Endothelial cell of umbilical vein (primary cell): ENCODE measurements at regions not wholly inside any gene's neighbourhood (a gene's known extent, or its start where the extent isn't known, plus 50 kb on each side); places are given as distances from the start of the nearest gene placed in this dataset.
"Not testable (repeated sequence)": the region's sequence is repeated elsewhere in the genome, so short reads cannot be mapped to it uniquely, and the experiment has no call there.

ENCODE experiments used
- BruUV-seq: library from RNA; stranded (reverse); fragments of 400-500 nt; replicated peaks from 2 replicates; lab custom pipeline; 2021; lab: Mats Ljungman, UMichigan
- CTCF ChIA-PET: fragments of 300-600, 350-600 bp; sonication (Branson Sonifier 250); formaldehyde crosslinking; loops from one replicate; lab custom pipeline; 2021; ENCODE audit warnings: antibody characterized with exemption, inconsistent platforms; lab: Charles Lee
- POLR2A ChIA-PET: fragments of 300-600, 350-600 bp; sonication (Branson Sonifier 250); formaldehyde crosslinking; loops from one replicate; lab custom pipeline; 2021; ENCODE audit warnings: antibody characterized with exemption, inconsistent platforms; lab: Charles Lee
- DNase-seq: peaks from one replicate; pipeline ENCODE4 v3.0.0-alpha.2; 2011; ENCODE audit warnings: low read depth, low spot score
- FAIRE-seq: peaks from 2 replicates; lab custom pipeline; 2011; peaks lifted over from hg19 to GRCh38; lab: Jason Lieb, UNC
- H2AFZ ChIP-seq: 2 replicates; pipeline ENCODE4 v1.6.0; 2012; ENCODE audit warnings: low read depth, low read length, control low read depth, inconsistent platforms
- H3K27ac ChIP-seq: 2 replicates; pipeline ENCODE4 v1.5.1; 2011; ENCODE audit warnings: low read depth, mild to moderate bottlenecking, control low read depth, low read length, moderate library complexity; ENCODE audit not compliant: insufficient read depth
- H3K27me3 ChIP-seq, 2 experiments: 2 replicates each; pipeline versions ENCODE4 v1.6.0 to v1.6.1; 2011; ENCODE audit warnings: low read length in 2 of 2, mixed read lengths in 1 of 2; ENCODE audit not compliant: control insufficient read depth in 2 of 2, insufficient read depth in 2 of 2
- H3K36me3 ChIP-seq, 2 experiments: 2 replicates in 1 of 2; 3 replicates in 1 of 2; pipeline ENCODE4 v1.5.1; 2011; ENCODE audit warnings: low read length in 2 of 2, mild to moderate bottlenecking in 1 of 2, moderate library complexity in 1 of 2; ENCODE audit not compliant: control insufficient read depth in 2 of 2, insufficient read depth in 2 of 2; ENCODE audit errors: extremely low read depth in 1 of 2
- H3K4me1 ChIP-seq: 3 replicates; pipeline ENCODE4 v1.5.1; 2011; ENCODE audit warnings: mild to moderate bottlenecking, low read length; ENCODE audit not compliant: control insufficient read depth, insufficient read depth; ENCODE audit errors: extremely low read depth
- H3K4me2 ChIP-seq: 2 replicates; pipeline ENCODE4 v1.6.1; 2011; ENCODE audit warnings: low read length, control low read depth, mixed read lengths; ENCODE audit not compliant: insufficient read depth
- H3K4me3 ChIP-seq, 3 experiments: fragments of 200-600 bp in 1 of 3; sonication (generic), shearing (Covaris generic) in 1 of 3; replicated peaks in 1 of 3; 2 replicates each; pipeline ENCODE4 v1.5.1; 2011 to 2016; ENCODE audit warnings: control low read depth in 3 of 3, low read length in 3 of 3, mild to moderate bottlenecking in 2 of 3, inconsistent platforms in 1 of 3, low read depth in 1 of 3, moderate library complexity in 1 of 3; ENCODE audit not compliant: insufficient read depth in 1 of 3
- H3K79me2 ChIP-seq: 2 replicates; pipeline ENCODE4 v1.6.0; 2012; ENCODE audit warnings: low read length, inconsistent platforms; ENCODE audit not compliant: control insufficient read depth, insufficient read depth
- H3K9ac ChIP-seq: replicated peaks from 2 replicates; pipeline ENCODE3; 2011; ENCODE audit warnings: low read length, control low read depth; ENCODE audit not compliant: insufficient read depth; ENCODE audit errors: extremely low read depth
- H3K9me1 ChIP-seq: replicated peaks from 3 replicates; pipeline ENCODE4 v1.6.0; 2011; ENCODE audit warnings: mild to moderate bottlenecking, low read length; ENCODE audit not compliant: control insufficient read depth, insufficient read depth; ENCODE audit errors: extremely low read depth
- H3K9me3 ChIP-seq: replicated peaks from 2 replicates; pipeline ENCODE4 v1.5.1; 2012; ENCODE audit warnings: low read length, inconsistent platforms; ENCODE audit not compliant: control insufficient read depth, insufficient read depth
- H4K20me1 ChIP-seq: replicated peaks from 2 replicates; pipeline ENCODE3; 2011; ENCODE audit warnings: mild to moderate bottlenecking, low read length; ENCODE audit not compliant: control insufficient read depth, insufficient read depth; ENCODE audit errors: extremely low read depth
- CTCF ChIP-seq, 2 donors: IDR thresholded peaks; 1 replicate in 1 of 2; 2 replicates in 1 of 2; pipeline ENCODE4 v1.5.1; 2011; ENCODE audit warnings: low read length in 2 of 2, mild to moderate bottlenecking in 2 of 2, moderate library complexity in 2 of 2, control low read depth in 1 of 2, inconsistent platforms in 1 of 2, low read depth in 1 of 2; ENCODE audit not compliant: insufficient read depth in 1 of 2; ENCODE audit errors: extremely low read depth in 1 of 2
- POLR2A ChIP-seq: IDR thresholded peaks from 2 replicates; pipeline ENCODE4 v1.6.1; 2012; ENCODE audit warnings: low read depth, mild to moderate bottlenecking, control low read depth, low read length
- POLR2AphosphoS5 ChIP-seq: IDR thresholded peaks from 2 replicates; pipeline ENCODE4 v1.6.1; 2012; ENCODE audit warnings: low read depth, mild to moderate bottlenecking, control low read depth, low read length, moderate library complexity; ENCODE audit not compliant: insufficient read depth
- dilution Hi-C: fragments of 300-500 bp; cut with MboI; formaldehyde crosslinking; loops from one replicate; pipeline ENCODE4 v1.15.0; 2019; ENCODE audit warnings: low sequenced_read_pairs; ENCODE audit not compliant: extremely low pct_ligation_motif_present
- intact Hi-C: fragments of 100-400 bp; cut with micrococcal nuclease; formaldehyde crosslinking; loops from one replicate; pipeline ENCODE4 v1.10.0; 2022
- TF ChIP-seq, protein P1 (sequence below): IDR thresholded peaks from 2 replicates; pipeline ENCODE4 v1.6.1; 2011; ENCODE audit not compliant: insufficient read depth, insufficient read length

GRCh38 chr15:88965097-88965496, 51.9 kb upstream of the MFGE8 start:
- DNase-seq, H3K36me3 ChIP-seq, H3K9ac ChIP-seq, H3K4me3 ChIP-seq, H4K20me1 ChIP-seq, FAIRE-seq, H3K9me3 ChIP-seq, H3K4me1 ChIP-seq, H3K4me2 ChIP-seq, intact Hi-C loops, H3K9me1 ChIP-seq, H3K27ac ChIP-seq, BruUV-seq, H3K27me3 ChIP-seq, POLR2A ChIA-PET, CTCF ChIA-PET, dilution Hi-C loops, H3K79me2 ChIP-seq, H2AFZ ChIP-seq: not testable (repeated sequence)

DNA sequence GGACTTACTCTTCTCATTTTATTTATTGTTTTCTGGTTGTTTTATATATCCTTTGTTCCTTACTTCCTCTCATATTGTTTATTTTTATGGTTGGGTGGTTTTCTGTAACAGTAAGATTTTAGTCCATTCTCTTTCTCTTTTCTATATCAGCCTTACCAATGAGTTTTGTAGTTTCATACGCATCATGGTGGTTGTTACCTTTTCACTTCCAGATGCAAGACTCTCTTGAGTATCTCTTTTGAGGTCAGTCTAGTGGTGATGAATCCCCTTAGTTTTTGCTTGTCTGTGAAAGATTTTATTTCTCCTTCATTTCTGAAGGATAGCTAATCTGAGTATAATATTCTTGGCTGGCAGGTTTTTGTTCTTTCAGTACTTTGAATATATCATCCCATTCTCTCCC, 57.1 kb upstream of the MFGE8 start:
- H3K79me2 ChIP-seq: no peaks in the 10 kb centered on the region
- ChIA-PET CTCF (no interaction called here), POLR2A (no interaction called here)
- no peak overlapping the region for H2AFZ ChIP-seq
- H3K9me3 ChIP-seq: no peaks in the 10 kb centered on the region
- no peak for TF ChIP-seq CTCF (IDR thresholded peaks at IDR 0.05; ENCODE audit: extremely low read depth in 1 of 2, insufficient read depth in 1 of 2, low read depth in 1 of 2, low read length in 2 of 2)
- no peak for TF ChIP-seq POLR2A
- no peak for TF ChIP-seq POLR2AphosphoS5
- TF ChIP-seq, protein P1, sequence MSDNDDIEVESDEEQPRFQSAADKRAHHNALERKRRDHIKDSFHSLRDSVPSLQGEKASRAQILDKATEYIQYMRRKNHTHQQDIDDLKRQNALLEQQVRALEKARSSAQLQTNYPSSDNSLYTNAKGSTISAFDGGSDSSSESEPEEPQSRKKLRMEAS: no peak
- no peak overlapping the region for H3K4me2 ChIP-seq
- FAIRE-seq (no peak), DNase-seq (no peak)
- no TSS peak for BruUV-seq
- no peaks in the 10 kb centered on the region for H3K9me1 ChIP-seq
- no peaks in the 10 kb centered on the region for H3K27me3 ChIP-seq
- H3K9ac ChIP-seq: no peak overlapping the region
- intact Hi-C loops (no loop called here), dilution Hi-C loops (no loop called here)
- no peaks in the 10 kb centered on the region for H3K4me1 ChIP-seq
- H3K36me3 ChIP-seq: no peaks in the 10 kb centered on the region
- H3K27ac ChIP-seq: no peak overlapping the region
- no peak overlapping the region for H3K4me3 ChIP-seq
- H4K20me1 ChIP-seq: no peaks in the 10 kb centered on the region
